K562 (cell line): ENCODE measurements at regions not wholly inside any gene's neighbourhood (a gene's known extent, or its start where the extent isn't known, plus 50 kb on each side); places are given as distances from the start of the nearest gene placed in this dataset.

Experiments used
- ATAC-seq: fragments of 200-7000 bp; cut with Tn5 transposase; 3 replicates; pipeline ENCODE4 v1.9.1; 2020; ENCODE audit warnings: moderate library complexity
- BruUV-seq: library from RNA; stranded (reverse); fragments of 400-500 nt; replicated peaks from 2 replicates; lab custom pipeline; 2021; lab: Mats Ljungman, UMichigan
- CTCF ChIA-PET: fragments of 300-600 bp; formaldehyde crosslinking; extraction: SDS; loops from one replicate; lab custom pipeline; 2021; ENCODE audit warnings: low intra/inter-chr PET ratio; lab: Yijun Ruan, JAX
- POLR2A ChIA-PET: fragments of 300-600, 350-650 bp; sonication (Branson Sonifier 250); formaldehyde crosslinking; extraction: SDS; loops from one replicate; lab custom pipeline; 2021; ENCODE audit warnings: antibody characterized with exemption, inconsistent platforms; lab: Yijun Ruan, JAX
- DNase-seq, 4 experiments: peaks; one replicate each; pipeline versions ENCODE4 v3.0.0 to v3.0.0-alpha.2; 2011 to 2018; ENCODE audit warnings: low spot score in 3 of 4, mixed read lengths in 3 of 4; ENCODE audit errors: extremely low read depth in 1 of 4
- FAIRE-seq: peaks from 2 replicates; lab custom pipeline; 2011; peaks lifted over from hg19 to GRCh38; lab: Jason Lieb, UNC
- H2AFZ ChIP-seq: 2 replicates; pipeline ENCODE4 v1.6.0; 2011; ENCODE audit warnings: low read depth, low read length, control low read depth, inconsistent platforms
- H3K27ac ChIP-seq: fragments of 200-600 bp; 3 replicates; pipeline ENCODE4 v1.8.0; 2011; ENCODE audit warnings: low read depth, mild to moderate bottlenecking, control low read depth, inconsistent platforms, low read length, moderate library complexity, mixed read lengths; ENCODE audit errors: extremely low read depth
- H3K27me3 ChIP-seq, 2 experiments: fragments of 300-600 bp in 1 of 2; 2 replicates in 1 of 2; 3 replicates in 1 of 2; pipeline versions ENCODE4 v1.6.0 to v1.8.0; 2011; ENCODE audit warnings: inconsistent platforms in 2 of 2, low read length in 2 of 2, mild to moderate bottlenecking in 1 of 2, mixed read lengths in 1 of 2, moderate library complexity in 1 of 2; ENCODE audit not compliant: control insufficient read depth in 2 of 2, insufficient read depth in 2 of 2
- H3K36me3 ChIP-seq: fragments of 300-600 bp; 3 replicates; pipeline ENCODE4 v1.8.0; 2011; ENCODE audit warnings: mild to moderate bottlenecking, low read length, inconsistent platforms; ENCODE audit not compliant: control insufficient read depth, insufficient read depth
- H3K4me1 ChIP-seq, 2 experiments: fragments of 200-600 bp in 1 of 2; replicated peaks in 1 of 2; 2 replicates in 1 of 2; 3 replicates in 1 of 2; pipeline versions ENCODE4 v1.5.1 to v1.8.0; 2011; ENCODE audit warnings: inconsistent platforms in 2 of 2, low read length in 2 of 2, mild to moderate bottlenecking in 1 of 2, mixed read lengths in 1 of 2, moderate library complexity in 1 of 2; ENCODE audit not compliant: control insufficient read depth in 2 of 2, insufficient read depth in 2 of 2
- H3K4me2 ChIP-seq: 2 replicates; pipeline ENCODE4 v1.6.1; 2011; ENCODE audit warnings: low read length, control low read depth, inconsistent platforms, mixed read lengths; ENCODE audit not compliant: insufficient read depth
- H3K4me3 ChIP-seq: fragments of 200-600 bp; sonication (generic), shearing (Covaris generic); 2 replicates; pipeline ENCODE4 v1.5.1; 2016; ENCODE audit warnings: control low read depth, inconsistent platforms
- H3K79me2 ChIP-seq: fragments of 200-600 bp; 3 replicates; pipeline ENCODE4 v1.8.0; 2011; ENCODE audit warnings: low read length, inconsistent platforms; ENCODE audit not compliant: control insufficient read depth, insufficient read depth
- H3K9ac ChIP-seq, 2 experiments: 2 replicates each; pipeline versions ENCODE4 v1.6.0 to v1.6.1; 2011; ENCODE audit warnings: low read depth in 2 of 2, low read length in 2 of 2, control low read depth in 1 of 2, inconsistent platforms in 1 of 2, mild to moderate bottlenecking in 1 of 2, mixed read lengths in 1 of 2; ENCODE audit not compliant: insufficient read depth in 1 of 2
- H3K9me1 ChIP-seq: one replicate; pipeline ENCODE4 v1.6.0; 2011; ENCODE audit warnings: inconsistent platforms, mild to moderate bottlenecking, low read length, moderate library complexity; ENCODE audit not compliant: control insufficient read depth, insufficient read depth
- H3K9me3 ChIP-seq: replicated peaks from 2 replicates; pipeline ENCODE4 v1.5.1; 2011; ENCODE audit warnings: low read depth, low read length, inconsistent platforms; ENCODE audit not compliant: control insufficient read depth, insufficient read depth
- H4K20me1 ChIP-seq: replicated peaks from 2 replicates; pipeline ENCODE4 v1.6.1; 2011; ENCODE audit warnings: low read length, inconsistent platforms, mixed read lengths; ENCODE audit not compliant: control insufficient read depth, insufficient read depth
- IRF2 ChIP-seq: sonication (generic); formaldehyde crosslinking; IDR thresholded peaks from 2 replicates; pipeline ENCODE4 v1.8.1; 2022; ENCODE audit warnings: mild to moderate bottlenecking, missing genetic modification reagents
- KAT7 ChIP-seq: sonication (generic); formaldehyde crosslinking; IDR thresholded peaks from 2 replicates; pipeline ENCODE4 v1.8.0; 2022; ENCODE audit warnings: missing genetic modification reagents, mild to moderate bottlenecking, borderline replicate concordance
- PHB2 ChIP-seq: fragments of 450-650 bp; IDR thresholded peaks from 2 replicates; pipeline ENCODE4 v1.6.1; 2017; ENCODE audit warnings: low read depth
- SREBF2 ChIP-seq: sonication (generic); formaldehyde crosslinking; IDR thresholded peaks from 2 replicates; pipeline ENCODE4 v1.4.0; 2020; ENCODE audit warnings: mild to moderate bottlenecking, missing genetic modification reagents
- WGBS: fragments of 100-300 bp; shearing (Covaris generic); methylation state at CpG from one replicate; pipeline ENCODE4 v1.1.6; 2016; ENCODE audit warnings: low coverage, mixed read lengths; ENCODE audit not compliant: insufficient coverage; ENCODE audit errors: missing lambda C conversion rate; 5-methylcytosine and 5-hydroxymethylcytosine counted together
- in situ Hi-C: fragments of 300-500 bp; cut with MboI; formaldehyde crosslinking; loops from 4 replicates; pipeline ENCODE4 v1.15.0; 2018; ENCODE audit warnings: inconsistent platforms, mixed read lengths
- intact Hi-C: fragments of 100-400 bp; cut with micrococcal nuclease; formaldehyde crosslinking; loops from 2 replicates; pipeline ENCODE4 v1.14.2; 2022
- TF ChIP-seq, protein P1 (sequence below): sonication (generic); formaldehyde crosslinking; IDR thresholded peaks from 2 replicates; pipeline ENCODE4 v1.4.0; 2020; ENCODE audit warnings: mild to moderate bottlenecking, missing genetic modification reagents

DNA sequence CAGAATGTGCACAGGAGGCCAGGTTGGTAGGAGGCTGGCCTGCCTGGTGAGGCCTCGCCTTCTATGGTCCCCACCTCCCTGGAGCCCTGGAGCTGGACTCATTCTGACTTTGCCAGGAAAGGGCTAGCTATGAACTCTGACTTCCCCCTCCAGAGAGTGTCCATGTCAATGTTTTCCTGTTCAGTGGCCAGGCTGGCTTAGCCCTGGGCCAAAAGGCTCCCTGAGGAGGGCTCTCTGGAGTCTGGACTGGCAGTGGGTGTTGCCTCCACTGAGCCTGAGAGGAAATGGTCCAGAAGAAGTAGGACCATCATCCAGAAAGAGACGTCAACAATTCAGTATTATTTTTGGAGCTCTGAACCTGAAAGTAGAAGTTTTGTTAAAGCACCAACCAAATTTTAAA lies 178.7 kb downstream of the CHIC2 start:
- Histone ChIP-seq H3K9me1 (no peaks in the 10 kb centered on the region), H3K36me3 (no peaks in the 10 kb centered on the region), H3K4me2 (no peak overlapping the region), H3K4me1 (no peaks in the 10 kb centered on the region)
- in situ Hi-C loops: no loop called here
- BruUV-seq: no TSS peak
- ATAC-seq (no peak), DNase-seq (no peak)
- POLR2A ChIA-PET: interaction anchor here (0.6 kb wide), 1 partner anchor 23 kb away, joined by 3 read pairs; no protein-coding TSS in a partner anchor
- no peak for TF ChIP-seq PHB2
- TF ChIP-seq, protein P1, sequence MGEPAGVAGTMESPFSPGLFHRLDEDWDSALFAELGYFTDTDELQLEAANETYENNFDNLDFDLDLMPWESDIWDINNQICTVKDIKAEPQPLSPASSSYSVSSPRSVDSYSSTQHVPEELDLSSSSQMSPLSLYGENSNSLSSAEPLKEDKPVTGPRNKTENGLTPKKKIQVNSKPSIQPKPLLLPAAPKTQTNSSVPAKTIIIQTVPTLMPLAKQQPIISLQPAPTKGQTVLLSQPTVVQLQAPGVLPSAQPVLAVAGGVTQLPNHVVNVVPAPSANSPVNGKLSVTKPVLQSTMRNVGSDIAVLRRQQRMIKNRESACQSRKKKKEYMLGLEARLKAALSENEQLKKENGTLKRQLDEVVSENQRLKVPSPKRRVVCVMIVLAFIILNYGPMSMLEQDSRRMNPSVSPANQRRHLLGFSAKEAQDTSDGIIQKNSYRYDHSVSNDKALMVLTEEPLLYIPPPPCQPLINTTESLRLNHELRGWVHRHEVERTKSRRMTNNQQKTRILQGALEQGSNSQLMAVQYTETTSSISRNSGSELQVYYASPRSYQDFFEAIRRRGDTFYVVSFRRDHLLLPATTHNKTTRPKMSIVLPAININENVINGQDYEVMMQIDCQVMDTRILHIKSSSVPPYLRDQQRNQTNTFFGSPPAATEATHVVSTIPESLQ: no peak
- no peak for TF ChIP-seq KAT7
- TF ChIP-seq IRF2 (CRISPR knock-in tag): no peak
- TF ChIP-seq SREBF2 (CRISPR knock-in tag): no peak
- TF ChIP-seq, all 486 proteins: peak for 0
- H3K79me2 ChIP-seq: no peaks in the 10 kb centered on the region
- H3K9ac ChIP-seq: no peak overlapping the region
- no peak overlapping the region for H3K27ac ChIP-seq
- intact Hi-C loops: no loop called here
- H3K4me3 ChIP-seq: no peak overlapping the region
- CTCF ChIA-PET: no interaction called here
- FAIRE-seq: no peak
- no peaks in the 10 kb centered on the region for H4K20me1 ChIP-seq
- WGBS: 0% methylated on average over 2 of the region's 2 CpGs
- H2AFZ ChIP-seq: no peak overlapping the region
- H3K27me3 ChIP-seq: peaks cover 0 to 7% of the 10 kb centered on the region in 2 experiments; a peak in 4 of 5 replicates
- H3K9me3 ChIP-seq: no peaks in the 10 kb centered on the region
